OCI-LY3 (cell line): ENCODE measurements at regions not wholly inside any gene's neighbourhood (a gene's known extent, or its start where the extent isn't known, plus 50 kb on each side); places are given as distances from the start of the nearest gene placed in this dataset.

ENCODE experiments used
- CTCF ChIP-seq: fragments of 200-600, 300-600 bp; sonication (generic); IDR thresholded peaks from 2 replicates; pipeline ENCODE4 v1.5.1; 2014; ENCODE audit warnings: antibody characterized with exemption, low read length, low read depth
- EZH2phosphoT487 ChIP-seq: fragments of 200-600 bp; shearing (Covaris generic); IDR thresholded peaks from 2 replicates; pipeline ENCODE4 v1.6.1; 2018; ENCODE audit warnings: antibody characterized with exemption, mixed run types, low read depth

GRCh38 chr5:88405783-88406182, 137.1 kb upstream of the TMEM161B start:
- no peak for TF ChIP-seq CTCF
- TF ChIP-seq EZH2phosphoT487, result no peak
